Esophagus squamous epithelium (tissue), 5 donors: ENCODE measurements at regions not wholly inside any gene's neighbourhood (a gene's known extent, or its start where the extent isn't known, plus 50 kb on each side); places are given as distances from the start of the nearest gene placed in this dataset.

Experiments
- DNase-seq: peaks from one replicate; lab custom pipeline; 2025; lab: John Stamatoyannopoulos, UW
- H3K27ac ChIP-seq, 4 donors: fragments of 200-600 bp; sonication (generic); one replicate each; pipeline ENCODE4 v1.5.1; 2016 to 2019; ENCODE audit warnings: mild to moderate bottlenecking in 1 of 4
- H3K27me3 ChIP-seq, 4 donors: fragments of 200-600 bp; sonication (generic); 1 replicate in 3 of 4; 2 replicates in 1 of 4; pipeline versions ENCODE4 v1.5.1 to v1.6.0; 2017 to 2021; ENCODE audit warnings: antibody characterized with exemption in 1 of 4
- H3K36me3 ChIP-seq, 3 donors: fragments of 200-600 bp; sonication (generic); one replicate each; pipeline ENCODE4 v1.5.1; 2016 to 2019
- H3K4me1 ChIP-seq, 3 donors: fragments of 200-600 bp; sonication (generic); one replicate each; pipeline ENCODE4 v1.5.1; 2017 to 2019
- H3K4me3 ChIP-seq, 4 donors: fragments of 200-600 bp; sonication (generic); 1 replicate in 3 of 4; 2 replicates in 1 of 4; pipeline ENCODE4 v1.5.1; 2016 to 2019; ENCODE audit warnings: mild to moderate bottlenecking in 2 of 4, moderate library complexity in 1 of 4
- H3K9me3 ChIP-seq, 3 donors: fragments of 200-600 bp; sonication (generic); one replicate each; pipeline ENCODE4 v1.5.1; 2016 to 2019
- POLR2A ChIP-seq, 4 donors: fragments of 450-650 bp; IDR thresholded peaks; one replicate each; pipeline ENCODE4 v1.6.1; 2017; ENCODE audit warnings: antibody characterized with exemption in 4 of 4, mild to moderate bottlenecking in 4 of 4, moderate library complexity in 3 of 4
- WGBS, 2 donors: methylation state at CpG; one replicate each; pipeline ENCODE4 v1.1.5; 2018; 5-methylcytosine and 5-hydroxymethylcytosine counted together
- intact Hi-C: fragments of 100-400 bp; cut with DNase I; formaldehyde crosslinking; loops from one replicate; pipeline ENCODE4 v1.15.0; 2022
- TF ChIP-seq, protein P1 (sequence below), 6 experiments: fragments of 450-650 bp in 4 of 6; fragments of 200-600 bp in 2 of 6; sonication (generic) in 2 of 6; IDR thresholded peaks; one replicate each; pipeline ENCODE4 v1.5.1; 2016 to 2019; ENCODE audit warnings: antibody characterized with exemption in 6 of 6, mild to moderate bottlenecking in 4 of 6, moderate library complexity in 4 of 6
- donor health status: DM: yes; HTN: yes; CAD: no.

GRCh38 chr5:124871303-124871702, 124.9 kb upstream of the ZNF608 start:
- TF ChIP-seq, protein P1, sequence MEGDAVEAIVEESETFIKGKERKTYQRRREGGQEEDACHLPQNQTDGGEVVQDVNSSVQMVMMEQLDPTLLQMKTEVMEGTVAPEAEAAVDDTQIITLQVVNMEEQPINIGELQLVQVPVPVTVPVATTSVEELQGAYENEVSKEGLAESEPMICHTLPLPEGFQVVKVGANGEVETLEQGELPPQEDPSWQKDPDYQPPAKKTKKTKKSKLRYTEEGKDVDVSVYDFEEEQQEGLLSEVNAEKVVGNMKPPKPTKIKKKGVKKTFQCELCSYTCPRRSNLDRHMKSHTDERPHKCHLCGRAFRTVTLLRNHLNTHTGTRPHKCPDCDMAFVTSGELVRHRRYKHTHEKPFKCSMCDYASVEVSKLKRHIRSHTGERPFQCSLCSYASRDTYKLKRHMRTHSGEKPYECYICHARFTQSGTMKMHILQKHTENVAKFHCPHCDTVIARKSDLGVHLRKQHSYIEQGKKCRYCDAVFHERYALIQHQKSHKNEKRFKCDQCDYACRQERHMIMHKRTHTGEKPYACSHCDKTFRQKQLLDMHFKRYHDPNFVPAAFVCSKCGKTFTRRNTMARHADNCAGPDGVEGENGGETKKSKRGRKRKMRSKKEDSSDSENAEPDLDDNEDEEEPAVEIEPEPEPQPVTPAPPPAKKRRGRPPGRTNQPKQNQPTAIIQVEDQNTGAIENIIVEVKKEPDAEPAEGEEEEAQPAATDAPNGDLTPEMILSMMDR (IDR thresholded peaks at IDR 0.05) = no peak
- no peak for TF ChIP-seq POLR2A (IDR thresholded peaks at IDR 0.05)
- no peaks in the 10 kb centered on the region for H3K36me3 ChIP-seq
- DNase-seq = no peak
- H3K27me3 ChIP-seq = no peaks in the 10 kb centered on the region
- H3K27ac ChIP-seq = no peak overlapping the region
- peaks cover 0 to 11% (median 0%) of the 10 kb centered on the region in 3 donors for H3K4me1 ChIP-seq
- intact Hi-C loops = no loop called here
- WGBS, 2 donors = 81 to 89% methylated on average over 2 of the region's 2 CpGs
- no peaks in the 10 kb centered on the region for H3K9me3 ChIP-seq
- no peak overlapping the region for H3K4me3 ChIP-seq

- H3K36me3 ChIP-seq = no peaks in the 10 kb centered on the region
- no peak for TF ChIP-seq POLR2A (IDR thresholded peaks at IDR 0.05)
- TF ChIP-seq, protein P1 (IDR thresholded peaks at IDR 0.05) = no peak
- 92 to 93% methylated on average over 5 of the region's 5 CpGs for WGBS, 2 donors
- no peak for DNase-seq
- no peak overlapping the region for H3K27ac ChIP-seq
- H3K9me3 ChIP-seq = no peaks in the 10 kb centered on the region
- peaks cover 0 to 11% (median 0%) of the 10 kb centered on the region in 3 donors for H3K4me1 ChIP-seq
- no peak overlapping the region for H3K4me3 ChIP-seq
- no peaks in the 10 kb centered on the region for H3K27me3 ChIP-seq
- intact Hi-C loops = no loop called here
Observed at GRCh38 chr5:124872086-124872485, 125.6 kb upstream of the ZNF608 start.

DNA sequence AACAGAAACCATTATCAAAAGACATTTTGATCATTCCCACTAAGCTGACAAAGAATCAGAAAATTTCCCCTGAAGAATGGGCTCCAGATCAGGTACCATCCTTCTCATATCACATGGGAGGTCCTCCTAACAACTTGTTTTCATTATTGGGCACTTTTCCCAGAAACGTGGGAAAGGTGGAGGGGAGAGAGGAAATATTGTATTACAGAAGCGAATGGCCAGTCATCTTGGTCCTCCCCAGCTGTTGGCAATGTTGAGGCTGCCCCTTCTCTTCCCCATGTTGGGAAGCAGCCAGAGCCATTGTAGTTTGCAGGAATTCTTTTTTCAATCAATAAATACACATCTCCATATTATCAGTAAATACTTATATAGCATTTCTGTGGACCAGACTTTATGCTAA, 126.2 kb upstream of the ZNF608 start:
- H3K9me3 ChIP-seq = no peaks in the 10 kb centered on the region
- intact Hi-C loops = no loop called here
- 51 to 57% methylated on average over 2 of the region's 2 CpGs for WGBS, 2 donors
- no peak overlapping the region for H3K4me3 ChIP-seq
- no peak for DNase-seq
- TF ChIP-seq, protein P1 (IDR thresholded peaks at IDR 0.05) = no peak
- no peak for TF ChIP-seq POLR2A (IDR thresholded peaks at IDR 0.05)
- peaks cover 0 to 11% (median 0%) of the 10 kb centered on the region in 3 donors for H3K4me1 ChIP-seq
- no peaks in the 10 kb centered on the region for H3K27me3 ChIP-seq
- no peaks in the 10 kb centered on the region for H3K36me3 ChIP-seq
- H3K27ac ChIP-seq = no peak overlapping the region

DNA sequence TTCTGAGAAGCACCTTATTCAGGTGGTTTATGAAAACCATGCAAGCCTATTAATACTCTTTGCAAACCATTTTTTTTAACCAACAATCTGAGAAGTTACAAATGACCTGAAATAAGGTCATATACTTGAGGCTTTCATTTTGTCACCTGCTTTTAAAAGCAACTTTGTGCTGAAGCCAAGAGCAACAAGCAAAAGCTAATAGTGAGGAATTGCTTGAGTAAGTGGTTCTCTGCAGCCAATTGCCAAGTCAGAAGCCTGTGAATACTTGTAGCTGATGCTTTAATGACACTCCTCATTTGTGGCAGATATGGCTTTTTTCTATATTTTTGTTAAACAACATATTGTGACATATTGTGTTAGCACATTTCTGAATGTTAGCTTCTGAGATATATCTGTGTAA, 126.7 kb upstream of the ZNF608 start:
- intact Hi-C loops = no loop called here
- no peak for DNase-seq
- Histone ChIP-seq H3K27ac (no peak overlapping the region), H3K27me3 (no peaks in the 10 kb centered on the region), H3K9me3 (no peaks in the 10 kb centered on the region), H3K36me3 (no peaks in the 10 kb centered on the region), H3K4me3 (no peak overlapping the region), H3K4me1 (peaks cover 0 to 11% (median 0%) of the 10 kb centered on the region in 3 donors)
- no peak for TF ChIP-seq POLR2A (IDR thresholded peaks at IDR 0.05)
- TF ChIP-seq, protein P1 (IDR thresholded peaks at IDR 0.05) = no peak

DNA sequence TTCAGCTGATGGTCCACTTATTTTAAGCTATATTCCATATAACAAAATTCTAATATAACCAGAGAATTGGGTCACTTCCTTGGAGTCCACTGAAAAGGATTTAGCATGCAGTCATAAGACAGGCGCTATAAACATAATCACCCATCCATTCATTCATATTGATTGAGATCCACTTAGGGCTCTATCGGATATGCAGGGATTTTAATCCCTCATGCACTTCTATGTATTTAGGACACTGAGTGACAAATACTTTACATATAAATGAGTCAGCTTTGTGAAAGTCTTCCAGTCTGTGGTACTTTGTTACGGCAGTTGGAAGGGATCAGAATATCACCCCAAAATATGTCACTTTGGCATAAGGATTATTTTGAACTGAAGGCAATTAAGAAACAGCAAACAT, 127.3 kb upstream of the ZNF608 start:
- no peak for DNase-seq
- Histone ChIP-seq H3K4me1 (peaks cover 0 to 11% (median 0%) of the 10 kb centered on the region in 3 donors), H3K27me3 (no peaks in the 10 kb centered on the region), H3K9me3 (no peaks in the 10 kb centered on the region), H3K36me3 (no peaks in the 10 kb centered on the region), H3K4me3 (no peak overlapping the region), H3K27ac (no peak overlapping the region)
- no peak for TF ChIP-seq POLR2A (IDR thresholded peaks at IDR 0.05)
- TF ChIP-seq, protein P1 (IDR thresholded peaks at IDR 0.05) = no peak
- WGBS, 2 donors = 88 to 91% methylated on average over 3 of the region's 3 CpGs
- intact Hi-C loops = no loop called here
